ENCODE measurements at regions not wholly inside any gene's neighbourhood (a gene's known extent, or its start where the extent isn't known, plus 50 kb on each side); places are given as distances from the start of the nearest gene placed in this dataset.

- no peak overlapping the region for H3K27ac ChIP-seq
- no peak for TF ChIP-seq CTCF (IDR thresholded peaks at IDR 0.05)
- H3K4me3 ChIP-seq, result no peak overlapping the region
- no peaks in the 10 kb centered on the region for H3K36me3 ChIP-seq
- H3K4me1 ChIP-seq, result no peaks in the 10 kb centered on the region
- no peaks in the 10 kb centered on the region for H3K9me3 ChIP-seq
- ATAC-seq (no peak), DNase-seq (no peak)
- intact Hi-C loops (cut with DNase I), result no loop called here
- no peaks in the 10 kb centered on the region for H3K27me3 ChIP-seq (ENCODE audit: low read depth)
These were observed 570.6 kb upstream of the UBE2E2 start for GRCh38 chr3:22632536-22632935.

DNA sequence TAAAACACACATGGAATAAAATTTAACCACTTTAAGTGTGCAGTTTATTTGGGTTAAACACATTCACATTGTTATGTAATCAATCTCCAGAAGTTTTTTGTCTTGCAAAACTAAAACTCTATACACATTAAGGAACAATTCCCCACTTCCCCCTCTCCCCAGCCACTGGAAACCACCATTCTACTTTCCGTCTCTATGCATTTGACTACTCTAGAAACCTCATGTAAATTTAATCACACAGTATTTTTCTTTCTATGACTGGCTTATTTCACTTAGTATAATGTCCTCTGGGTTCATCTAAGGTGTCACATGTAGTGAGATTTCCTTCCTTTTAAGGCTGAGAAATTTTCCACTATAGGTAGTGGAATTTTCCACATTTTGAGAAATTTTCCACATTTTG, 568.7 kb upstream of the UBE2E2 start:
- Histone ChIP-seq H3K4me3 (no peak overlapping the region), H3K4me1 (no peaks in the 10 kb centered on the region), H3K27ac (no peak overlapping the region), H3K9me3 (no peaks in the 10 kb centered on the region), H3K36me3 (no peaks in the 10 kb centered on the region), H3K27me3 (ENCODE audit: low read depth) (no peaks in the 10 kb centered on the region)
- DNase-seq, result no peak
- intact Hi-C loops (cut with DNase I), result no loop called here
- ATAC-seq, result no peak
- TF ChIP-seq CTCF (IDR thresholded peaks at IDR 0.05), result no peak

DNA sequence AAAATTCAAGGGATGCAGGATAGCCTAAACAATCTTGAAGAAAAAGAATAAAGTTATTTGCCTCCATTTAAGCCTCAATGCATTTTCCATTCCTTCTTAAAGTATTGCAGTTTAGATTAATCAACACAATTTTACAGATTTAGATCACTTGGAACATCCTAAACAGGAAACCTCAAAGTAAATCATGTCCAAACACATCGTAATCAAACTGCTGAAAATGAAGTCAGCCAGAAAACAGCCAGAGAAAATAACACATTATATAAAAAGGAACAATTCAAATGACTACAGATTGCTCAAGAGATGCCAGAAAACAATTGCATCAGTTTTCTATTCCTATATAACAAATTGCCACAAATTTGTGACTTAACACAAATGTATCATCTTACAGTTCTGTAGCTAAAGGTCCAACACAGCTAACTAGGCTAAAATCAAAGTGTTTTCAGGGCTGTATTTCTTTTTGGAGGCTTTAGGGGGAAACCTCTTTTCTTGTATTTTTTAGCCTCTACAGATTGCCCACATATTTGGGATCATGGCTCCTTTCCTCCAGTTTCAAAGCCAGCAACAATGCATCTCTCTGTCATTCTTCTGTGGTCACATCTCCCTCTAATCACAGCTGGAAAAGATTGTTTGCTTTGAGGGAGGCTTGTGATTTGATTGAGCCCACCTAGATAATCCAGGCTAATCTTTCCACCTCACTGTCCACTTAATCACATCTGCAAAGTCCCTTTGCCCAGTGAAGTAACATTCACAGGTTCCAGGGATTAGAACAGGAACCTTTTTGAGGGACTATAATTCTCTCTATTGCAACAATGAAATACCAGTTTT, 543.3 kb upstream of the UBE2E2 start:
- Histone ChIP-seq H3K4me3 (no peak overlapping the region), H3K27me3 (ENCODE audit: low read depth) (no peaks in the 10 kb centered on the region), H3K4me1 (no peaks in the 10 kb centered on the region), H3K36me3 (no peaks in the 10 kb centered on the region), H3K27ac (no peak overlapping the region), H3K9me3 (no peaks in the 10 kb centered on the region)
- intact Hi-C loops (cut with DNase I), result no loop called here
- DNase-seq (no peak), ATAC-seq (no peak)
- no peak for TF ChIP-seq CTCF (IDR thresholded peaks at IDR 0.05)

GRCh38 chr3:22660606-22661005, 542.5 kb upstream of the UBE2E2 start:
- Histone ChIP-seq H3K4me3 (no peak overlapping the region), H3K27me3 (ENCODE audit: low read depth) (no peaks in the 10 kb centered on the region), H3K36me3 (no peaks in the 10 kb centered on the region), H3K27ac (no peak overlapping the region), H3K9me3 (no peaks in the 10 kb centered on the region), H3K4me1 (no peaks in the 10 kb centered on the region)
- intact Hi-C loops (cut with DNase I), result no loop called here
- no peak for ATAC-seq
- TF ChIP-seq CTCF (IDR thresholded peaks at IDR 0.05), result no peak
- no peak for DNase-seq

GRCh38 chr3:22661121-22661700, 541.9 kb upstream of the UBE2E2 start:
- no peak overlapping the region for H3K4me3 ChIP-seq
- H3K27me3 ChIP-seq (ENCODE audit: low read depth), result no peaks in the 10 kb centered on the region
- no peak for ATAC-seq
- no peak overlapping the region for H3K27ac ChIP-seq
- H3K4me1 ChIP-seq, result no peaks in the 10 kb centered on the region
- H3K36me3 ChIP-seq, result no peaks in the 10 kb centered on the region
- intact Hi-C loops (cut with DNase I), result no loop called here
- no peaks in the 10 kb centered on the region for H3K9me3 ChIP-seq
- no peak for TF ChIP-seq CTCF (IDR thresholded peaks at IDR 0.05)
- no peak for DNase-seq
